Karpas-422 (cell line): ENCODE measurements at regions not wholly inside any gene's neighbourhood (a gene's known extent, or its start where the extent isn't known, plus 50 kb on each side); places are given as distances from the start of the nearest gene placed in this dataset.

ENCODE experiments used
- DNase-seq: peaks from one replicate; pipeline ENCODE4 v3.0.0-alpha.2; 2015
- H2AFZ ChIP-seq: fragments of 200-600 bp; sonication (generic); 2 replicates; pipeline ENCODE4 v1.6.1; 2014; ENCODE audit warnings: antibody characterized with exemption, low read length, mixed read lengths
- H3K27ac ChIP-seq: fragments of 200-600 bp; sonication (generic); 2 replicates; pipeline ENCODE4 v1.5.1; 2014; ENCODE audit warnings: mild to moderate bottlenecking, low read length, moderate library complexity
- H3K27me3 ChIP-seq: fragments of 200-600 bp; sonication (generic); 2 replicates; pipeline ENCODE4 v1.6.1; 2014; ENCODE audit warnings: low read length, mixed read lengths
- H3K36me3 ChIP-seq: fragments of 200-600 bp; sonication (generic); 2 replicates; pipeline ENCODE4 v1.6.1; 2014; ENCODE audit warnings: low read length, mixed read lengths; ENCODE audit not compliant: insufficient read depth
- H3K4me1 ChIP-seq: fragments of 200-600 bp; sonication (generic); 2 replicates; pipeline ENCODE4 v1.6.1; 2014; ENCODE audit warnings: mild to moderate bottlenecking, low read length, mixed read lengths
- H3K4me2 ChIP-seq: fragments of 200-600 bp; sonication (generic); 2 replicates; pipeline ENCODE4 v1.6.1; 2014; ENCODE audit warnings: low read length, low read depth, mild to moderate bottlenecking; ENCODE audit not compliant: poor library complexity, severe bottlenecking
- H3K4me3 ChIP-seq: fragments of 200-600 bp; sonication (generic); 2 replicates; pipeline ENCODE4 v1.5.1; 2014; ENCODE audit warnings: mild to moderate bottlenecking, antibody characterized with exemption, low read length, mixed read lengths
- H3K79me2 ChIP-seq: fragments of 200-600 bp; sonication (generic); 2 replicates; pipeline ENCODE4 v1.6.1; 2014; ENCODE audit warnings: mild to moderate bottlenecking, low read length, mixed read lengths
- H3K9ac ChIP-seq: fragments of 200-600 bp; sonication (generic); 2 replicates; pipeline ENCODE4 v1.6.0; 2014; ENCODE audit warnings: low read length
- H3K9me2 ChIP-seq: fragments of 200-600 bp; sonication (generic), shearing (Covaris generic); replicated peaks from 2 replicates; pipeline ENCODE4 v1.6.0; 2014; ENCODE audit warnings: mild to moderate bottlenecking, low read length, moderate library complexity; ENCODE audit not compliant: insufficient read depth
- H3K9me3 ChIP-seq: fragments of 300-700, 200-600 bp; sonication (generic); 2 replicates; pipeline ENCODE4 v1.6.1; 2014; ENCODE audit warnings: low read length, mixed read lengths
- H4K20me1 ChIP-seq: fragments of 200-600 bp; sonication (generic); 2 replicates; pipeline ENCODE4 v1.6.1; 2014; ENCODE audit warnings: mild to moderate bottlenecking, antibody characterized with exemption, low read length, low read depth; ENCODE audit not compliant: insufficient read depth

GRCh38 chr10:130389906-130390305 lies 253.7 kb downstream of the GLRX3 start:
- H3K27ac ChIP-seq: no peak overlapping the region
- no peaks in the 10 kb centered on the region for H3K4me1 ChIP-seq
- 0 out of 2 replicates have a peak, but pooled peaks cover 2% of the 10 kb centered on the region for H3K27me3 ChIP-seq
- H3K4me3 ChIP-seq: no peak overlapping the region
- DNase-seq: no peak
- H3K9me2 ChIP-seq: no peaks in the 10 kb centered on the region
- H2AFZ ChIP-seq: no peak overlapping the region
- no peaks in the 10 kb centered on the region for H3K9me3 ChIP-seq
- H4K20me1 ChIP-seq: no peaks in the 10 kb centered on the region
- H3K4me2 ChIP-seq: no peak overlapping the region
- no peaks in the 10 kb centered on the region for H3K36me3 ChIP-seq
- no peak overlapping the region for H3K9ac ChIP-seq
- H3K79me2 ChIP-seq: no peaks in the 10 kb centered on the region

- Histone ChIP-seq H4K20me1 (no peaks in the 10 kb centered on the region), H3K36me3 (no peaks in the 10 kb centered on the region), H3K4me2 (no peak overlapping the region), H3K27ac (no peak overlapping the region), H3K9me2 (no peaks in the 10 kb centered on the region), H3K9ac (no peak overlapping the region), H3K27me3 (0 out of 2 replicates have a peak, but pooled peaks cover 2% of the 10 kb centered on the region), H2AFZ (no peak overlapping the region), H3K4me3 (no peak overlapping the region), H3K9me3 (peaks cover 3% of the 10 kb centered on the region; the same call in 1 of the 2 replicates), H3K79me2 (no peaks in the 10 kb centered on the region), H3K4me1 (no peaks in the 10 kb centered on the region)
- DNase-seq: no peak
Measured at GRCh38 chr10:130392031-130392430, 255.8 kb downstream of the GLRX3 start.

GRCh38 chr10:130393342-130393741 lies 257.2 kb downstream of the GLRX3 start:
- DNase-seq: no peak
- no peak overlapping the region for H3K27ac ChIP-seq
- H3K4me1 ChIP-seq: no peaks in the 10 kb centered on the region
- H3K36me3 ChIP-seq: no peaks in the 10 kb centered on the region
- no peaks in the 10 kb centered on the region for H4K20me1 ChIP-seq
- no peaks in the 10 kb centered on the region for H3K79me2 ChIP-seq
- 0 out of 2 replicates have a peak, but pooled peaks cover 2% of the 10 kb centered on the region for H3K27me3 ChIP-seq
- H3K4me3 ChIP-seq: no peak overlapping the region
- no peaks in the 10 kb centered on the region for H3K9me2 ChIP-seq
- no peak overlapping the region for H2AFZ ChIP-seq
- peaks cover 3% of the 10 kb centered on the region; the same call in 1 of the 2 replicates for H3K9me3 ChIP-seq
- H3K9ac ChIP-seq: no peak overlapping the region
- no peak overlapping the region for H3K4me2 ChIP-seq

- no peak overlapping the region for H2AFZ ChIP-seq
- no peaks in the 10 kb centered on the region for H3K9me2 ChIP-seq
- no peak for DNase-seq
- no peak overlapping the region for H3K9ac ChIP-seq
- no peaks in the 10 kb centered on the region for H3K4me1 ChIP-seq
- no peak overlapping the region for H3K4me2 ChIP-seq
- H3K4me3 ChIP-seq: no peak overlapping the region
- no peaks in the 10 kb centered on the region for H3K36me3 ChIP-seq
- H4K20me1 ChIP-seq: no peaks in the 10 kb centered on the region
- H3K27ac ChIP-seq: no peak overlapping the region
- H3K79me2 ChIP-seq: no peaks in the 10 kb centered on the region
- peaks cover 3% of the 10 kb centered on the region; the same call in 1 of the 2 replicates for H3K9me3 ChIP-seq
- 0 out of 2 replicates have a peak, but pooled peaks cover 2% of the 10 kb centered on the region for H3K27me3 ChIP-seq
Measured at GRCh38 chr10:130394832-130395231, 258.6 kb downstream of the GLRX3 start.

- no peak for DNase-seq
- Histone ChIP-seq H3K27me3 (0 out of 2 replicates have a peak, but pooled peaks cover 2% of the 10 kb centered on the region), H3K27ac (no peak overlapping the region), H3K79me2 (no peaks in the 10 kb centered on the region), H3K4me3 (no peak overlapping the region), H3K9me2 (no peaks in the 10 kb centered on the region), H3K4me1 (no peaks in the 10 kb centered on the region), H3K4me2 (no peak overlapping the region), H4K20me1 (no peaks in the 10 kb centered on the region), H3K36me3 (no peaks in the 10 kb centered on the region), H3K9me3 (peaks cover 3% of the 10 kb centered on the region; the same call in 1 of the 2 replicates), H3K9ac (no peak overlapping the region), H2AFZ (no peak overlapping the region)
Measured at GRCh38 chr10:130395248-130395936, 259.2 kb downstream of the GLRX3 start.

- Histone ChIP-seq H3K9ac (no peak overlapping the region), H3K27ac (no peak overlapping the region), H3K4me1 (no peaks in the 10 kb centered on the region), H3K27me3 (0 out of 2 replicates have a peak, but pooled peaks cover 2% of the 10 kb centered on the region), H3K36me3 (no peaks in the 10 kb centered on the region), H3K9me3 (peaks cover 3% of the 10 kb centered on the region; the same call in 1 of the 2 replicates), H3K4me2 (no peak overlapping the region), H4K20me1 (no peaks in the 10 kb centered on the region), H2AFZ (no peak overlapping the region), H3K4me3 (no peak overlapping the region), H3K9me2 (no peaks in the 10 kb centered on the region), H3K79me2 (no peaks in the 10 kb centered on the region)
- DNase-seq: no peak
Measured at GRCh38 chr10:130396044-130396443, 259.9 kb downstream of the GLRX3 start.

- no peaks in the 10 kb centered on the region for H3K4me1 ChIP-seq
Measured at GRCh38 chr10:130398090-130398994, 262.2 kb downstream of the GLRX3 start.

GRCh38 chr10:130399425-130399950 lies 263.3 kb downstream of the GLRX3 start:
- Histone ChIP-seq H3K4me2 (no peak overlapping the region), H3K27ac (no peak overlapping the region), H3K79me2 (no peaks in the 10 kb centered on the region), H3K36me3 (no peaks in the 10 kb centered on the region), H3K4me3 (no peak overlapping the region), H3K9ac (no peak overlapping the region), H3K4me1 (no peaks in the 10 kb centered on the region), H3K9me3 (peaks cover 3% of the 10 kb centered on the region; the same call in 1 of the 2 replicates), H3K27me3 (no peaks in the 10 kb centered on the region), H3K9me2 (no peaks in the 10 kb centered on the region), H4K20me1 (no peaks in the 10 kb centered on the region), H2AFZ (no peak overlapping the region)
- no peak for DNase-seq

More at GRCh38 chr10:130398090-130398994, 262.2 kb downstream of the GLRX3 start:
- Histone ChIP-seq H3K4me3 (no peak overlapping the region), H3K27ac (no peak overlapping the region), H3K9me3 (peaks cover 3% of the 10 kb centered on the region; the same call in 1 of the 2 replicates), H3K36me3 (no peaks in the 10 kb centered on the region), H3K79me2 (no peaks in the 10 kb centered on the region), H4K20me1 (no peaks in the 10 kb centered on the region), H3K27me3 (no peaks in the 10 kb centered on the region), H2AFZ (no peak overlapping the region), H3K4me2 (no peak overlapping the region), H3K9ac (no peak overlapping the region), H3K9me2 (no peaks in the 10 kb centered on the region)
- DNase-seq: no peak
